ENCODE measurements at regions not wholly inside any gene's neighbourhood (a gene's known extent, or its start where the extent isn't known, plus 50 kb on each side); places are given as distances from the start of the nearest gene placed in this dataset.

GRCh38 chr15:53869044-53869805 lies 109.0 kb upstream of the UNC13C start:
- H3K27me3 ChIP-seq: no peaks in the 10 kb centered on the region
- no peak for DNase-seq (ENCODE audit: low spot score in 2 of 2)
- H3K36me3 ChIP-seq: no peaks in the 10 kb centered on the region
- H3K4me1 ChIP-seq: no peaks in the 10 kb centered on the region
- WGBS: 95% methylated on average over 7 of the region's 7 CpGs
- H3K27ac ChIP-seq: no peak overlapping the region
- no peak overlapping the region for H3K4me3 ChIP-seq
- no peak for TF ChIP-seq POLR2AphosphoS5 (IDR thresholded peaks at IDR 0.05)
- no peak for TF ChIP-seq CTCF (IDR thresholded peaks at IDR 0.05)
- no peak for TF ChIP-seq EP300 (IDR thresholded peaks at IDR 0.05)
- no peak for TF ChIP-seq POLR2A (IDR thresholded peaks at IDR 0.05)
- no peaks in the 10 kb centered on the region for H3K9me3 ChIP-seq

- Histone ChIP-seq H3K27me3 (no peaks in the 10 kb centered on the region), H3K27ac (no peak overlapping the region), H3K9me3 (no peaks in the 10 kb centered on the region), H3K4me3 (no peak overlapping the region), H3K4me1 (no peaks in the 10 kb centered on the region), H3K36me3 (no peaks in the 10 kb centered on the region)
- 77% methylated on average over 3 of the region's 3 CpGs for WGBS
- DNase-seq (ENCODE audit: low spot score in 2 of 2): no peak
- TF ChIP-seq CTCF (IDR thresholded peaks at IDR 0.05) (no peak), POLR2A (IDR thresholded peaks at IDR 0.05) (no peak), POLR2AphosphoS5 (IDR thresholded peaks at IDR 0.05) (no peak), EP300 (IDR thresholded peaks at IDR 0.05) (no peak)
These were observed 102.9 kb upstream of the WDR72 start for GRCh38 chr15:53862386-53862785.

GRCh38 chr15:53861792-53862191 lies 102.3 kb upstream of the WDR72 start:
- no peak for TF ChIP-seq POLR2A (IDR thresholded peaks at IDR 0.05)
- TF ChIP-seq POLR2AphosphoS5 (IDR thresholded peaks at IDR 0.05): no peak
- TF ChIP-seq CTCF (IDR thresholded peaks at IDR 0.05): no peak
- no peak for TF ChIP-seq EP300 (IDR thresholded peaks at IDR 0.05)
- 56% methylated on average over 2 of the region's 2 CpGs for WGBS
- no peak overlapping the region for H3K27ac ChIP-seq
- H3K27me3 ChIP-seq: no peaks in the 10 kb centered on the region
- DNase-seq (ENCODE audit: low spot score in 2 of 2): no peak
- no peak overlapping the region for H3K4me3 ChIP-seq
- no peaks in the 10 kb centered on the region for H3K4me1 ChIP-seq
- no peaks in the 10 kb centered on the region for H3K9me3 ChIP-seq
- no peaks in the 10 kb centered on the region for H3K36me3 ChIP-seq

- no peak overlapping the region for H3K4me3 ChIP-seq
- H3K36me3 ChIP-seq: no peaks in the 10 kb centered on the region
- no peaks in the 10 kb centered on the region for H3K9me3 ChIP-seq
- H3K4me1 ChIP-seq: no peaks in the 10 kb centered on the region
- H3K27ac ChIP-seq: no peak overlapping the region
- H3K27me3 ChIP-seq: no peaks in the 10 kb centered on the region
- WGBS: 58% methylated on average over 7 of the region's 7 CpGs
- TF ChIP-seq POLR2A (IDR thresholded peaks at IDR 0.05) (no peak), POLR2AphosphoS5 (IDR thresholded peaks at IDR 0.05) (no peak), CTCF (IDR thresholded peaks at IDR 0.05) (no peak), EP300 (IDR thresholded peaks at IDR 0.05) (no peak)
- no peak for DNase-seq (ENCODE audit: low spot score in 2 of 2)
These were observed 91.8 kb upstream of the WDR72 start for GRCh38 chr15:53851110-53851848.

- no peak overlapping the region for H3K27ac ChIP-seq
- H3K4me3 ChIP-seq: no peak overlapping the region
- no peak for DNase-seq (ENCODE audit: low spot score in 2 of 2)
- no peaks in the 10 kb centered on the region for H3K27me3 ChIP-seq
- no peaks in the 10 kb centered on the region for H3K36me3 ChIP-seq
- TF ChIP-seq CTCF (IDR thresholded peaks at IDR 0.05) (no peak), POLR2A (IDR thresholded peaks at IDR 0.05) (no peak), POLR2AphosphoS5 (IDR thresholded peaks at IDR 0.05) (no peak), EP300 (IDR thresholded peaks at IDR 0.05) (no peak)
- WGBS: 67% methylated on average over 2 of the region's 2 CpGs
- H3K4me1 ChIP-seq: no peaks in the 10 kb centered on the region
- no peaks in the 10 kb centered on the region for H3K9me3 ChIP-seq
These were observed 88.3 kb upstream of the WDR72 start for GRCh38 chr15:53847745-53848144.
